ENCODE measurements at regions not wholly inside any gene's neighbourhood (a gene's known extent, or its start where the extent isn't known, plus 50 kb on each side); places are given as distances from the start of the nearest gene placed in this dataset.

DNA sequence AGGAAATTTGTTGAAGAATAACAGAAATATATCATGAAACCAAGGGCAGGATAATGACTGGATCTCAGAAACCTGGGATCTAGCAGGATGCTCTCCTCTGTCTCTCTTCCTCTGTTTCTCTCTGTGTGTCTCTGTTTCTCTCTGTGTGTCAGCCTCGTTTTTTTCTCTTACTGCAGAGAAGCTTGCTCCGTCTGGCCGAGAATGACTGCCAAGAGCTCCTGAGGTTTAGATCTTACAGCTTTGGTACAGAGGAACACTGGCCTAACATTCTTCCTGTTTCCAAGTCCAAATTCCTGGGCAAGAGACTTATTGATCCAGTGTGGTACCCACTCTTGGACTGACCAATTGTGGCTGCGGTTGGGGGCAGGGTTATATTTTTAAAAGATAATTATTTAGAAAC is 564.0 kb downstream of the XPNPEP1 start:
- no peak overlapping the region for H3K4me3 ChIP-seq (ENCODE audit: low read depth, low read length)
- TF ChIP-seq, protein P1, sequence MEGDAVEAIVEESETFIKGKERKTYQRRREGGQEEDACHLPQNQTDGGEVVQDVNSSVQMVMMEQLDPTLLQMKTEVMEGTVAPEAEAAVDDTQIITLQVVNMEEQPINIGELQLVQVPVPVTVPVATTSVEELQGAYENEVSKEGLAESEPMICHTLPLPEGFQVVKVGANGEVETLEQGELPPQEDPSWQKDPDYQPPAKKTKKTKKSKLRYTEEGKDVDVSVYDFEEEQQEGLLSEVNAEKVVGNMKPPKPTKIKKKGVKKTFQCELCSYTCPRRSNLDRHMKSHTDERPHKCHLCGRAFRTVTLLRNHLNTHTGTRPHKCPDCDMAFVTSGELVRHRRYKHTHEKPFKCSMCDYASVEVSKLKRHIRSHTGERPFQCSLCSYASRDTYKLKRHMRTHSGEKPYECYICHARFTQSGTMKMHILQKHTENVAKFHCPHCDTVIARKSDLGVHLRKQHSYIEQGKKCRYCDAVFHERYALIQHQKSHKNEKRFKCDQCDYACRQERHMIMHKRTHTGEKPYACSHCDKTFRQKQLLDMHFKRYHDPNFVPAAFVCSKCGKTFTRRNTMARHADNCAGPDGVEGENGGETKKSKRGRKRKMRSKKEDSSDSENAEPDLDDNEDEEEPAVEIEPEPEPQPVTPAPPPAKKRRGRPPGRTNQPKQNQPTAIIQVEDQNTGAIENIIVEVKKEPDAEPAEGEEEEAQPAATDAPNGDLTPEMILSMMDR (IDR thresholded peaks at IDR 0.05; ENCODE audit: low read depth, low read length, missing control alignments): no peak
- DNase-seq (ENCODE audit: low read depth): no peak

- TF ChIP-seq, protein P1 (IDR thresholded peaks at IDR 0.05; ENCODE audit: low read depth, low read length, missing control alignments): no peak
- DNase-seq (ENCODE audit: low read depth): no peak
- no peak overlapping the region for H3K4me3 ChIP-seq (ENCODE audit: low read depth, low read length)
Observed at GRCh38 chr10:109358325-109358724, 565.0 kb downstream of the XPNPEP1 start.

GRCh38 chr10:109348324-109348723 is 575.0 kb downstream of the XPNPEP1 start:
- DNase-seq (ENCODE audit: low read depth): no peak
- TF ChIP-seq, protein P1 (IDR thresholded peaks at IDR 0.05; ENCODE audit: low read depth, low read length, missing control alignments): no peak
- H3K4me3 ChIP-seq (ENCODE audit: low read depth, low read length): no peak overlapping the region

GRCh38 chr10:109343293-109343692 is 580.0 kb downstream of the XPNPEP1 start:
- no peak for DNase-seq (ENCODE audit: low read depth)
- TF ChIP-seq, protein P1 (IDR thresholded peaks at IDR 0.05; ENCODE audit: low read depth, low read length, missing control alignments): no peak
- H3K4me3 ChIP-seq (ENCODE audit: low read depth, low read length): no peak overlapping the region

- H3K4me3 ChIP-seq (ENCODE audit: low read depth, low read length): no peak overlapping the region
- TF ChIP-seq, protein P1 (IDR thresholded peaks at IDR 0.05; ENCODE audit: low read depth, low read length, missing control alignments): no peak
- no peak for DNase-seq (ENCODE audit: low read depth)
Observed at GRCh38 chr10:109341986-109342385, 581.3 kb downstream of the XPNPEP1 start.

GRCh38 chr10:109328001-109328400 is 595.3 kb downstream of the XPNPEP1 start:
- no peak for DNase-seq (ENCODE audit: low read depth)
- TF ChIP-seq, protein P1 (IDR thresholded peaks at IDR 0.05; ENCODE audit: low read depth, low read length, missing control alignments): no peak
- H3K4me3 ChIP-seq (ENCODE audit: low read depth, low read length): no peak overlapping the region

GRCh38 chr10:109327266-109327665 is 596.0 kb downstream of the XPNPEP1 start:
- H3K4me3 ChIP-seq (ENCODE audit: low read depth, low read length): no peak overlapping the region
- no peak for DNase-seq (ENCODE audit: low read depth)
- TF ChIP-seq, protein P1 (IDR thresholded peaks at IDR 0.05; ENCODE audit: low read depth, low read length, missing control alignments): no peak
